HEK293 (cell line): ENCODE measurements at regions not wholly inside any gene's neighbourhood (a gene's known extent, or its start where the extent isn't known, plus 50 kb on each side); places are given as distances from the start of the nearest gene placed in this dataset.

ENCODE experiments used
- YY1 ChIP-seq: fragments of 450-650 bp; formaldehyde crosslinking; IDR thresholded peaks from 2 replicates; pipeline ENCODE4 v1.5.1; 2018; ENCODE audit warnings: missing biosample characterization, missing genetic modification characterization
- ZBTB1 ChIP-seq: fragments of 450-650 bp; formaldehyde crosslinking; IDR thresholded peaks from 2 replicates; pipeline ENCODE4 v1.5.1; 2016; ENCODE audit warnings: missing biosample characterization, missing genetic modification characterization
- ZBTB7A ChIP-seq: fragments of 450-650 bp; formaldehyde crosslinking; IDR thresholded peaks from 2 replicates; pipeline ENCODE4 v1.5.1; 2016; ENCODE audit warnings: low read depth, missing biosample characterization, missing genetic modification characterization
- ZNF146 ChIP-seq: fragments of 450-650 bp; formaldehyde crosslinking; IDR thresholded peaks from 2 replicates; pipeline ENCODE4 v1.5.1; 2016; ENCODE audit warnings: missing biosample characterization, missing genetic modification characterization
- ZNF2 ChIP-seq: fragments of 450-650 bp; formaldehyde crosslinking; IDR thresholded peaks from 2 replicates; pipeline ENCODE4 v1.5.1; 2016; ENCODE audit warnings: missing biosample characterization, missing genetic modification characterization
- ZNF501 ChIP-seq: fragments of 450-650 bp; formaldehyde crosslinking; IDR thresholded peaks from 2 replicates; pipeline ENCODE4 v1.5.1; 2016; ENCODE audit warnings: missing biosample characterization, missing genetic modification characterization
- ZNF580 ChIP-seq: fragments of 450-650 bp; formaldehyde crosslinking; IDR thresholded peaks from 2 replicates; pipeline ENCODE4 v1.5.1; 2016; ENCODE audit warnings: missing biosample characterization, missing genetic modification characterization
- ZNF670 ChIP-seq: fragments of 450-650 bp; formaldehyde crosslinking; IDR thresholded peaks from 2 replicates; pipeline ENCODE4 v1.5.1; 2016; ENCODE audit warnings: missing biosample characterization, missing genetic modification characterization, low read depth
- TF ChIP-seq, protein P1 (sequence below): fragments of 450-650 bp; formaldehyde crosslinking; IDR thresholded peaks from 2 replicates; pipeline ENCODE4 v1.5.1; 2016; ENCODE audit warnings: missing biosample characterization, missing genetic modification characterization
- TF ChIP-seq, protein P2 (sequence below): fragments of 450-650 bp; formaldehyde crosslinking; IDR thresholded peaks from 2 replicates; pipeline ENCODE4 v1.5.1; 2016; ENCODE audit warnings: missing biosample characterization, missing genetic modification characterization

DNA sequence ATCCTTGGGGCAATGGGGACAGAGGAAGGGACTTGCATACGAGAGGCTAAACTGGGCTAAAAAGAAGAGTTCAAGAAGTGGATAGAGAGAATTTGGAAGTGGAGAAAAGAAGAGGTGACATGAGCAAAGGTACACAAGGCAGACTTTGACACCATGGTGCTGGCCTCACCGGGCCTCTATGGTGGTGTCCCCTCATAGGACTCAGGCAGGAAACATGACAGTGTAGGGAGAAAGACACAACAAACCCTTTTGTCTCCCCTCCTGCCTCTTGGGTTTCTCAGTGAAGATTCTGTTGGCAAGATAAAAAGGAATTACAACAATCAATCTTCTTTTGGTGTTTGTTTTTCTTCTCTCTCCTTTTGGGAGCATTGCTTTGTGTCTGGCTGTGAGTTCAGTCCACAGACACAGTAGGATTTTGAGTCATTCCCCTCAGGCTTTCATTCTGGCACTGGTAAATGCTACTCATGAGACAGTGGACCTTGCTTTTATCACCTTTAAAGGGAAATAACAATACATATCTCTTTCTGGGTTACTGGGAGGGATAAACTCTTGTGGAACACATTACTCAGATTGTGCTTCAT lies 827.7 kb downstream of the TNS3 start:
- TF ChIP-seq, protein P1, sequence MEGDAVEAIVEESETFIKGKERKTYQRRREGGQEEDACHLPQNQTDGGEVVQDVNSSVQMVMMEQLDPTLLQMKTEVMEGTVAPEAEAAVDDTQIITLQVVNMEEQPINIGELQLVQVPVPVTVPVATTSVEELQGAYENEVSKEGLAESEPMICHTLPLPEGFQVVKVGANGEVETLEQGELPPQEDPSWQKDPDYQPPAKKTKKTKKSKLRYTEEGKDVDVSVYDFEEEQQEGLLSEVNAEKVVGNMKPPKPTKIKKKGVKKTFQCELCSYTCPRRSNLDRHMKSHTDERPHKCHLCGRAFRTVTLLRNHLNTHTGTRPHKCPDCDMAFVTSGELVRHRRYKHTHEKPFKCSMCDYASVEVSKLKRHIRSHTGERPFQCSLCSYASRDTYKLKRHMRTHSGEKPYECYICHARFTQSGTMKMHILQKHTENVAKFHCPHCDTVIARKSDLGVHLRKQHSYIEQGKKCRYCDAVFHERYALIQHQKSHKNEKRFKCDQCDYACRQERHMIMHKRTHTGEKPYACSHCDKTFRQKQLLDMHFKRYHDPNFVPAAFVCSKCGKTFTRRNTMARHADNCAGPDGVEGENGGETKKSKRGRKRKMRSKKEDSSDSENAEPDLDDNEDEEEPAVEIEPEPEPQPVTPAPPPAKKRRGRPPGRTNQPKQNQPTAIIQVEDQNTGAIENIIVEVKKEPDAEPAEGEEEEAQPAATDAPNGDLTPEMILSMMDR (tag by site-specific recombination): no peak
- no peak for TF ChIP-seq ZNF580 (tag by site-specific recombination)
- no peak for TF ChIP-seq ZNF146 (tag by site-specific recombination)
- TF ChIP-seq ZNF670 (tag by site-specific recombination): no peak
- no peak for TF ChIP-seq ZBTB1 (tag by site-specific recombination)
- no peak for TF ChIP-seq ZBTB7A (tag by site-specific recombination)
- TF ChIP-seq, protein P2, sequence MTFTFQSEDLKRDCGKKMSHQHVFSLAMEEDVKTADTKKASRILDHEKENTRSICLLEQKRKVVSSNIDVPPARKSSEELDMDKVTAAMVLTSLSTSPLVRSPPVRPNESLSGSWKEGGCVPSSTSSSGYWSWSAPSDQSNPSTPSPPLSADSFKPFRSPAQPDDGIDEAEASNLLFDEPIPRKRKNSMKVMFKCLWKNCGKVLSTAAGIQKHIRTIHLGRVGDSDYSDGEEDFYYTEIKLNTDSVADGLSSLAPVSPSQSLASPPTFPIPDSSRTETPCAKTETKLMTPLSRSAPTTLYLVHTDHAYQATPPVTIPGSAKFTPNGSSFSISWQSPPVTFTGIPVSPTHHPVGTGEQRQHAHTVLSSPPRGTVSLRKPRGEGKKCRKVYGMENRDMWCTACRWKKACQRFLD (tag by site-specific recombination): no peak
- no peak for TF ChIP-seq ZNF2 (tag by site-specific recombination)
- TF ChIP-seq YY1 (tag by site-specific recombination): no peak
- no peak for TF ChIP-seq ZNF501 (tag by site-specific recombination)
